Sigmoid colon (tissue), 4 donors: ENCODE measurements at regions not wholly inside any gene's neighbourhood (a gene's known extent, or its start where the extent isn't known, plus 50 kb on each side); places are given as distances from the start of the nearest gene placed in this dataset.
"Not testable (repeated sequence)": the region's sequence is repeated elsewhere in the genome, so short reads cannot be mapped to it uniquely, and the experiment has no call there.

Experiments
- EP300 ChIP-seq, 4 donors: sonication (generic); formaldehyde crosslinking; IDR thresholded peaks; one replicate each; pipeline ENCODE4 v1.6.1; 2017; ENCODE audit warnings: antibody characterized with exemption in 4 of 4
- POLR2A ChIP-seq, 2 donors: fragments of 450-650 bp; IDR thresholded peaks; one replicate each; pipeline ENCODE4 v1.6.1; 2016; ENCODE audit warnings: antibody characterized with exemption in 2 of 2, mild to moderate bottlenecking in 2 of 2, moderate library complexity in 2 of 2
- POLR2AphosphoS5 ChIP-seq, 4 donors: sonication (generic); formaldehyde crosslinking; IDR thresholded peaks; one replicate each; pipeline ENCODE4 v1.6.1; 2017; ENCODE audit warnings: antibody characterized with exemption in 4 of 4
- TF ChIP-seq, protein P1 (sequence below), 4 experiments: fragments of 450-650 bp in 3 of 4; fragments of 200-600 bp in 1 of 4; IDR thresholded peaks; one replicate each; pipeline ENCODE4 v1.5.1; 2016 to 2019; ENCODE audit warnings: antibody characterized with exemption in 4 of 4, mild to moderate bottlenecking in 3 of 4, moderate library complexity in 2 of 4

DNA sequence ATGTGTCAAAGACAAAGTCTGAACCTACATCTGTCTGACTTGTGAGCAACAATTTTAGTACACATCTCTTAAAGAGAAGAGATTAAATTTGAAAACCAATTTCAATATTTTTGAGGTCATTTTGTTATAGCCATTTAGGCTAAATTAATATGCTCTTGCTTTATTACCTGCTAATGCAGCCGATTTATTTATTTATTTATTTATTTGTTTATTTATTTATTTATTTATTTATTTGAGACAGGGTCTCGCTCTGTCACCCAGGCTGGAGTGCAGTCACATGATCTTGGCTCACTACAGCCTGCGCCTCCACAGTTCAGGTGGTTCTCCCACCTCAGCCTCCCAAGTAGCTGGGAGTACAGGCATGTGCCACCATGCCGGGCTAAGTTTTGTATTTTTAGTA is 232.7 kb upstream of the CHD1 start:
- TF ChIP-seq, protein P1, sequence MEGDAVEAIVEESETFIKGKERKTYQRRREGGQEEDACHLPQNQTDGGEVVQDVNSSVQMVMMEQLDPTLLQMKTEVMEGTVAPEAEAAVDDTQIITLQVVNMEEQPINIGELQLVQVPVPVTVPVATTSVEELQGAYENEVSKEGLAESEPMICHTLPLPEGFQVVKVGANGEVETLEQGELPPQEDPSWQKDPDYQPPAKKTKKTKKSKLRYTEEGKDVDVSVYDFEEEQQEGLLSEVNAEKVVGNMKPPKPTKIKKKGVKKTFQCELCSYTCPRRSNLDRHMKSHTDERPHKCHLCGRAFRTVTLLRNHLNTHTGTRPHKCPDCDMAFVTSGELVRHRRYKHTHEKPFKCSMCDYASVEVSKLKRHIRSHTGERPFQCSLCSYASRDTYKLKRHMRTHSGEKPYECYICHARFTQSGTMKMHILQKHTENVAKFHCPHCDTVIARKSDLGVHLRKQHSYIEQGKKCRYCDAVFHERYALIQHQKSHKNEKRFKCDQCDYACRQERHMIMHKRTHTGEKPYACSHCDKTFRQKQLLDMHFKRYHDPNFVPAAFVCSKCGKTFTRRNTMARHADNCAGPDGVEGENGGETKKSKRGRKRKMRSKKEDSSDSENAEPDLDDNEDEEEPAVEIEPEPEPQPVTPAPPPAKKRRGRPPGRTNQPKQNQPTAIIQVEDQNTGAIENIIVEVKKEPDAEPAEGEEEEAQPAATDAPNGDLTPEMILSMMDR (IDR thresholded peaks at IDR 0.05), result not testable (repeated sequence)
- TF ChIP-seq POLR2AphosphoS5, POLR2A, EP300 (IDR thresholded peaks at IDR 0.05): not testable (repeated sequence)
